T-cell (primary cell): ENCODE measurements at regions not wholly inside any gene's neighbourhood (a gene's known extent, or its start where the extent isn't known, plus 50 kb on each side); places are given as distances from the start of the nearest gene placed in this dataset.
A peak's percentile ranks its signal among the peaks of the same experiment; 100 is the strongest.
"Not testable (repeated sequence)": the region's sequence is repeated elsewhere in the genome, so short reads cannot be mapped to it uniquely, and the experiment has no call there.

Experiments used
- ATAC-seq, 4 experiments: fragments of 200-7000 bp in 3 of 4; fragments of 150-1000 bp in 1 of 4; cut with Tn5 transposase; replicated peaks in 1 of 4; 1 replicate in 3 of 4; 2 replicates in 1 of 4; pipeline ENCODE4 v1.10.0; 2021; ENCODE audit warnings: moderate library complexity in 3 of 4, mild to moderate bottlenecking in 2 of 4, moderate number of reproducible peaks in 1 of 4
- CTCF ChIA-PET, 2 donors: fragments of 300-600 bp; sonication (Branson Sonifier 250); formaldehyde crosslinking; loops; one replicate each; lab custom pipeline; 2022; ENCODE audit warnings: antibody characterized with exemption in 2 of 2; lab: Charles Lee
- POLR2A ChIA-PET, 2 donors: fragments of 300-600 bp; sonication (Branson Sonifier 250); formaldehyde crosslinking; loops; one replicate each; lab custom pipeline; 2022; ENCODE audit warnings: antibody characterized with exemption in 2 of 2; lab: Charles Lee
- DNase-seq, 35 experiments: peaks; one replicate each; pipeline versions ENCODE4 v3.0.0 to v3.0.0-alpha.2; 2013 to 2023
- H3K27ac ChIP-seq: one replicate; pipeline ENCODE4 v1.5.1; 2013; ENCODE audit warnings: low read length
- H3K27me3 ChIP-seq, 2 experiments: replicated peaks in 1 of 2; 1 replicate in 1 of 2; 2 replicates in 1 of 2; pipeline versions ENCODE4 v1.6.1 to v1.7.0; 2013; ENCODE audit warnings: low read length in 1 of 2, mixed read lengths in 1 of 2; ENCODE audit not compliant: control insufficient read depth in 2 of 2, insufficient read depth in 2 of 2; ENCODE audit errors: extremely low read depth in 1 of 2
- H3K36me3 ChIP-seq, 2 donors: 1 replicate in 1 of 2; 2 replicates in 1 of 2; pipeline versions ENCODE4 v1.6.1 to v1.7.0; 2013; ENCODE audit warnings: low read length in 1 of 2; ENCODE audit not compliant: control insufficient read depth in 2 of 2, insufficient read depth in 1 of 2; ENCODE audit errors: extremely low read depth in 1 of 2
- H3K4me1 ChIP-seq, 2 experiments: 1 replicate in 1 of 2; 2 replicates in 1 of 2; pipeline versions ENCODE4 v1.6.1 to v1.7.0; 2013; ENCODE audit warnings: low read length in 2 of 2, mixed read lengths in 1 of 2; ENCODE audit not compliant: insufficient read depth in 2 of 2, control insufficient read depth in 1 of 2; ENCODE audit errors: extremely low read depth in 1 of 2
- H3K4me3 ChIP-seq, 2 donors: 1 replicate in 1 of 2; 2 replicates in 1 of 2; pipeline versions ENCODE4 v1.5.1 to v1.7.0; 2013; ENCODE audit warnings: mild to moderate bottlenecking in 2 of 2, low read length in 1 of 2, moderate library complexity in 1 of 2; ENCODE audit not compliant: control insufficient read depth in 1 of 2; ENCODE audit errors: extremely low read depth in 1 of 2
- H3K9me3 ChIP-seq: 2 replicates; pipeline ENCODE4 v1.7.0; 2013
- H3K27ac Mint-ChIP-seq, 2 donors: one replicate each; pipeline ENCODE4 v1.8.0; 2020 to 2021; ENCODE audit warnings: mild to moderate bottlenecking in 2 of 2, mixed read lengths in 2 of 2
- H3K27me3 Mint-ChIP-seq, 2 donors: one replicate each; pipeline ENCODE4 v1.8.0; 2021 to 2022; ENCODE audit warnings: mixed read lengths in 2 of 2
- H3K36me3 Mint-ChIP-seq: one replicate; pipeline ENCODE4 v1.8.0; 2021; ENCODE audit warnings: mixed read lengths
- H3K4me1 Mint-ChIP-seq, 3 donors: one replicate each; pipeline ENCODE4 v1.8.0; 2020 to 2022; ENCODE audit warnings: mixed read lengths in 3 of 3, mild to moderate bottlenecking in 1 of 3
- H3K4me3 Mint-ChIP-seq, 3 donors: one replicate each; pipeline ENCODE4 v1.8.0; 2020 to 2022; ENCODE audit warnings: mild to moderate bottlenecking in 3 of 3, mixed read lengths in 3 of 3, moderate library complexity in 3 of 3
- H3K9me3 Mint-ChIP-seq, 3 donors: one replicate each; pipeline ENCODE4 v1.8.0; 2020 to 2022; ENCODE audit warnings: mixed read lengths in 3 of 3
- whole genome bisulfite sequencing: methylation state at CpG from one replicate; pipeline ENCODE4 v1.1.5; 2013; ENCODE audit warnings: missing lambda C conversion rate; ENCODE audit not compliant: insufficient coverage; 5-methylcytosine and 5-hydroxymethylcytosine counted together

GRCh38 chr22:25420114-25420441 lies 144.4 kb upstream of the GRK3 start:
- Mint-ChIP-seq H3K4me1 (peaks cover 24 to 31% (median 28%) of the 10 kb centered on the region in 3 donors), H3K27me3 (peaks cover 43 to 58% of the 10 kb centered on the region in 2 donors), H3K4me3 (peak overlapping the region; percentile 32 to 71 (median 44))
- POLR2A ChIA-PET, ATAC-seq, H3K9me3 Mint-ChIP-seq, H3K4me3 ChIP-seq, DNase-seq, H3K27ac ChIP-seq, H3K36me3 ChIP-seq, H3K9me3 ChIP-seq, CTCF ChIA-PET, H3K36me3 Mint-ChIP-seq, H3K27ac Mint-ChIP-seq: not testable (repeated sequence)
- Histone ChIP-seq H3K27me3 (peaks cover 0 to 36% of the 10 kb centered on the region in 2 experiments), H3K4me1 (peaks cover 0 to 23% of the 10 kb centered on the region in 2 experiments)
- 70% methylated on average over 2 of the region's 6 CpGs for WGBS

GRCh38 chr22:25420471-25420924 lies 144.0 kb upstream of the GRK3 start:
- Histone ChIP-seq H3K36me3 (no peaks in the 10 kb centered on the region), H3K27me3 (peaks cover 0 to 32% of the 10 kb centered on the region in 2 experiments), H3K9me3 (no peaks in the 10 kb centered on the region), H3K4me1 (peaks cover 0 to 23% of the 10 kb centered on the region in 2 experiments), H3K27ac (no peak overlapping the region), H3K4me3 (no peak overlapping the region)
- ATAC-seq (no peak), DNase-seq (no peak)
- Mint-ChIP-seq H3K36me3 (no peaks in the 10 kb centered on the region), H3K27ac (no peak overlapping the region), H3K27me3 (peaks cover 44 to 55% of the 10 kb centered on the region in 2 donors), H3K9me3 (no peaks in the 10 kb centered on the region), H3K4me1 (peaks cover 24 to 31% (median 28%) of the 10 kb centered on the region in 3 donors), H3K4me3 (peak overlapping the region; percentile 6 to 71 (median 32))
- ChIA-PET CTCF (no interaction called here), POLR2A (no interaction called here)
- WGBS: 16% methylated on average over 15 of the region's 21 CpGs

GRCh38 chr22:25420925-25421904 lies 143.3 kb upstream of the GRK3 start:
- no peaks in the 10 kb centered on the region for H3K9me3 ChIP-seq
- Mint-ChIP-seq H3K27ac (no peak overlapping the region), H3K36me3 (no peaks in the 10 kb centered on the region), H3K27me3 (peaks cover 44 to 56% of the 10 kb centered on the region in 2 donors), H3K9me3 (no peaks in the 10 kb centered on the region), H3K4me1 (peaks cover 24 to 31% (median 28%) of the 10 kb centered on the region in 3 donors), H3K4me3 (peak overlapping the region; percentile 66 to 81 (median 67))
- peaks cover 0 to 23% of the 10 kb centered on the region in 2 experiments for H3K4me1 ChIP-seq
- peaks cover 0 to 32% of the 10 kb centered on the region in 2 experiments for H3K27me3 ChIP-seq
- no peak for DNase-seq
- peak in 1 of 4 experiments; percentile 33 for ATAC-seq
- WGBS: 6% methylated on average over 84 of the region's 85 CpGs
- ChIA-PET CTCF (no interaction called here), POLR2A (no interaction called here)
- no peak overlapping the region for H3K27ac ChIP-seq
- no peaks in the 10 kb centered on the region for H3K36me3 ChIP-seq
- no peak overlapping the region for H3K4me3 ChIP-seq

GRCh38 chr22:25426530-25427308 lies 137.8 kb upstream of the GRK3 start:
- H3K36me3 ChIP-seq, H3K36me3 Mint-ChIP-seq, ATAC-seq, H3K9me3 Mint-ChIP-seq, H3K9me3 ChIP-seq, H3K27ac ChIP-seq, H3K4me3 ChIP-seq, H3K4me3 Mint-ChIP-seq, H3K27ac Mint-ChIP-seq, DNase-seq, H3K4me1 Mint-ChIP-seq, POLR2A ChIA-PET, H3K4me1 ChIP-seq: not testable (repeated sequence)
- WGBS: 90% methylated on average over 6 of the region's 10 CpGs
- H3K27me3 ChIP-seq: peaks cover 0 to 25% of the 10 kb centered on the region in 2 experiments
- CTCF ChIA-PET: interaction anchor here in 1 of 2 donors (0.6 kb wide), 1 partner anchor 10 kb away, joined by 3 read pairs; no protein-coding TSS in a partner anchor
- peaks cover 28 to 46% of the 10 kb centered on the region in 2 donors for H3K27me3 Mint-ChIP-seq

GRCh38 chr22:25431637-25432342 lies 132.7 kb upstream of the GRK3 start:
- DNase-seq, H3K27ac ChIP-seq, ATAC-seq, H3K4me1 ChIP-seq, H3K36me3 ChIP-seq, H3K27ac Mint-ChIP-seq, H3K36me3 Mint-ChIP-seq, H3K9me3 Mint-ChIP-seq, H3K9me3 ChIP-seq, H3K4me3 ChIP-seq, POLR2A ChIA-PET, CTCF ChIA-PET, H3K4me3 Mint-ChIP-seq, H3K4me1 Mint-ChIP-seq: not testable (repeated sequence)
- peaks cover 9 to 24% of the 10 kb centered on the region in 2 donors for H3K27me3 Mint-ChIP-seq
- WGBS: no CpG with 5 or more reads among the region's 6 CpGs
- H3K27me3 ChIP-seq: peaks cover 0 to 18% of the 10 kb centered on the region in 2 experiments
